GM12878 (cell line): ENCODE measurements at regions not wholly inside any gene's neighbourhood (a gene's known extent, or its start where the extent isn't known, plus 50 kb on each side); places are given as distances from the start of the nearest gene placed in this dataset.

Source experiments
- ATAC-seq: fragments of 200-7000 bp; cut with Tn5 transposase; 3 replicates; pipeline ENCODE4 v1.9.1; 2020; ENCODE audit warnings: mild to moderate bottlenecking, moderate library complexity
- BruUV-seq: library from RNA; stranded (reverse); fragments of 400-500 nt; replicated peaks from 2 replicates; lab custom pipeline; 2021; lab: Mats Ljungman, UMichigan
- CTCF ChIA-PET: fragments of 300-600 bp; sonication (Branson Sonifier 250); formaldehyde crosslinking; extraction: SDS; loops from one replicate; lab custom pipeline; 2021; ENCODE audit warnings: inconsistent platforms; lab: Yijun Ruan, JAX
- POLR2A ChIA-PET: fragments of 350-600 bp; formaldehyde crosslinking; extraction: SDS; loops from one replicate; lab custom pipeline; 2021; ENCODE audit warnings: inconsistent platforms; lab: Charles Lee
- RAD21 ChIA-PET: fragments of 300-600 bp; sonication (Branson Sonifier 250); formaldehyde crosslinking; loops from one replicate; lab custom pipeline; 2023; ENCODE audit warnings: antibody characterized with exemption; ENCODE audit not compliant: unreplicated experiment; lab: Charles Lee
- SMC1A ChIA-PET: fragments of 300-600 bp; sonication (Branson Sonifier 250); formaldehyde crosslinking; loops from one replicate; lab custom pipeline; 2023; ENCODE audit not compliant: unreplicated experiment, uncharacterized antibody; lab: Charles Lee
- DNase-seq: peaks from one replicate; pipeline ENCODE4 v3.0.0-alpha.2; 2011; ENCODE audit warnings: low read depth, low spot score
- FAIRE-seq: peaks from 3 replicates; lab custom pipeline; 2011; peaks lifted over from hg19 to GRCh38; lab: Jason Lieb, UNC
- H2AFZ ChIP-seq: 2 replicates; pipeline ENCODE4 v1.6.0; 2011; ENCODE audit warnings: low read depth, low read length, control low read depth; ENCODE audit not compliant: control insufficient read depth
- H3K27ac ChIP-seq: 2 replicates; pipeline ENCODE4 v1.5.1; 2011; ENCODE audit warnings: control low read depth; ENCODE audit not compliant: control insufficient read depth, insufficient read depth
- H3K27me3 ChIP-seq, 2 experiments: replicated peaks in 1 of 2; 2 replicates each; pipeline versions ENCODE4 v1.6.0 to v1.6.1; 2011; ENCODE audit warnings: low read length in 1 of 2; ENCODE audit not compliant: control insufficient read depth in 2 of 2, insufficient read depth in 2 of 2
- H3K36me3 ChIP-seq, 2 experiments: 2 replicates each; pipeline ENCODE4 v1.5.1; 2011; ENCODE audit warnings: low read length in 1 of 2; ENCODE audit not compliant: control insufficient read depth in 2 of 2, insufficient read depth in 2 of 2
- H3K4me1 ChIP-seq: 2 replicates; pipeline ENCODE4 v1.6.1; 2011; ENCODE audit warnings: mild to moderate bottlenecking, low read length, moderate library complexity, mixed read lengths; ENCODE audit not compliant: control insufficient read depth, insufficient read depth
- H3K4me2 ChIP-seq: 2 replicates; pipeline ENCODE4 v1.6.0; 2011; ENCODE audit warnings: control low read depth; ENCODE audit not compliant: control insufficient read depth, insufficient read depth
- H3K4me3 ChIP-seq: fragments of 200-600 bp; sonication (generic); 2 replicates; pipeline ENCODE4 v1.5.1; 2016
- H3K79me2 ChIP-seq: 2 replicates; pipeline ENCODE4 v1.6.0; 2011; ENCODE audit warnings: low read length; ENCODE audit not compliant: control insufficient read depth, insufficient read depth
- H3K9ac ChIP-seq: 2 replicates; pipeline ENCODE4 v1.8.0; 2011; ENCODE audit warnings: low read length, control low read depth, mixed read lengths; ENCODE audit not compliant: control insufficient read depth, insufficient read depth
- H3K9me3 ChIP-seq: replicated peaks from 3 replicates; pipeline ENCODE4 v1.5.1; 2011; ENCODE audit warnings: mild to moderate bottlenecking, low read length; ENCODE audit not compliant: control insufficient read depth, insufficient read depth
- H4K20me1 ChIP-seq: 2 replicates; pipeline ENCODE4 v1.6.0; 2011; ENCODE audit not compliant: control insufficient read depth, insufficient read depth
- CBFB ChIP-seq: IDR thresholded peaks from 2 replicates; pipeline ENCODE4 v1.6.1; 2016; ENCODE audit warnings: antibody characterized with exemption, low read depth
- EP300 ChIP-seq, 2 experiments: fragments of 150-350 bp in 1 of 2; IDR thresholded peaks; 2 replicates each; pipeline ENCODE4 v1.6.1; 2011 to 2012; ENCODE audit warnings: low read depth in 2 of 2, low read length in 2 of 2, borderline replicate concordance in 1 of 2, improper control_type of control experiment in 1 of 2, inconsistent platforms in 1 of 2; ENCODE audit not compliant: control insufficient read depth in 1 of 2
- EZH2 ChIP-seq: IDR thresholded peaks from 2 replicates; pipeline ENCODE4 v1.6.1; 2012; ENCODE audit warnings: low read depth, mild to moderate bottlenecking, control low read depth, inconsistent platforms, low read length, borderline replicate concordance; ENCODE audit not compliant: control insufficient read depth
- HDAC6 ChIP-seq: fragments of 200-600 bp; sonication (generic); IDR thresholded peaks from one replicate; pipeline ENCODE4 v1.8.0; 2017; ENCODE audit warnings: antibody characterized with exemption; ENCODE audit not compliant: unreplicated experiment
- KAT2A ChIP-seq: conservative IDR thresholded peaks from 2 replicates; pipeline ENCODE4 v1.6.1; 2011; ENCODE audit warnings: low read depth, low read length; ENCODE audit not compliant: control insufficient read depth
- KLF5 ChIP-seq: fragments of 450-650 bp; IDR thresholded peaks from 2 replicates; pipeline ENCODE4 v1.6.1; 2014; ENCODE audit warnings: mild to moderate bottlenecking; ENCODE audit not compliant: partially characterized antibody
- LARP7 ChIP-seq: fragments of 450-650 bp; IDR thresholded peaks from 2 replicates; pipeline ENCODE4 v1.6.1; 2017; ENCODE audit warnings: mild to moderate bottlenecking
- RCOR1 ChIP-seq: conservative IDR thresholded peaks from 2 replicates; pipeline ENCODE4 v1.6.1; 2012; ENCODE audit warnings: low read depth, low read length, improper control_type of control experiment
- RUNX3 ChIP-seq: IDR thresholded peaks from 2 replicates; pipeline ENCODE4 v1.6.1; 2012; ENCODE audit warnings: low read length, inconsistent platforms
- SMAD1 ChIP-seq: fragments of 450-650 bp; IDR thresholded peaks from 2 replicates; pipeline ENCODE4 v1.6.1; 2018; ENCODE audit warnings: mild to moderate bottlenecking, low read depth; ENCODE audit not compliant: partially characterized antibody
- TARDBP ChIP-seq: IDR thresholded peaks from 2 replicates; pipeline ENCODE4 v1.6.1; 2016; ENCODE audit warnings: borderline replicate concordance
- TCF7 ChIP-seq: IDR thresholded peaks from 2 replicates; pipeline ENCODE4 v1.6.1; 2014; ENCODE audit warnings: antibody characterized with exemption, borderline replicate concordance
- WRNIP1 ChIP-seq: IDR thresholded peaks from 2 replicates; pipeline ENCODE4 v1.6.1; 2011; ENCODE audit warnings: low read depth, low read length, improper control_type of control experiment, borderline replicate concordance
- ZNF24 ChIP-seq: fragments of 450-650 bp; IDR thresholded peaks from 2 replicates; pipeline ENCODE4 v1.6.1; 2017; ENCODE audit warnings: antibody characterized with exemption, mild to moderate bottlenecking
- ZNF384 ChIP-seq: IDR thresholded peaks from 2 replicates; pipeline ENCODE4 v1.6.1; 2012; ENCODE audit warnings: low read depth, mild to moderate bottlenecking, low read length, improper control_type of control experiment, borderline replicate concordance
- ZNF622 ChIP-seq: fragments of 450-650 bp; IDR thresholded peaks from 2 replicates; pipeline ENCODE4 v1.6.1; 2017; ENCODE audit warnings: mild to moderate bottlenecking, inconsistent platforms
- ZZZ3 ChIP-seq: IDR thresholded peaks from 2 replicates; pipeline ENCODE4 v1.6.1; 2011; ENCODE audit warnings: low read depth; ENCODE audit not compliant: control insufficient read depth, insufficient read length
- WGBS: methylation state at CpG from one replicate; pipeline ENCODE4 v1.1.6; 2016; ENCODE audit warnings: low lambda C conversion rate; ENCODE audit not compliant: insufficient replicate concordance, insufficient coverage; ENCODE audit errors: missing lambda C conversion rate; 5-methylcytosine and 5-hydroxymethylcytosine counted together
- in situ Hi-C: fragments of 300-500 bp; cut with MboI; formaldehyde crosslinking; loops from 9 replicates; pipeline ENCODE4 v1.14.3; 2018; ENCODE audit warnings: mixed read lengths
- intact Hi-C: fragments of 100-400 bp; cut with micrococcal nuclease; formaldehyde crosslinking; loops from one replicate; pipeline ENCODE4 v1.14.2; 2022; ENCODE audit not compliant: unreplicated experiment
- TF ChIP-seq, protein P1 (sequence below): fragments of 450-650 bp; IDR thresholded peaks from 2 replicates; pipeline ENCODE4 v1.6.1; 2016; ENCODE audit warnings: mild to moderate bottlenecking

DNA sequence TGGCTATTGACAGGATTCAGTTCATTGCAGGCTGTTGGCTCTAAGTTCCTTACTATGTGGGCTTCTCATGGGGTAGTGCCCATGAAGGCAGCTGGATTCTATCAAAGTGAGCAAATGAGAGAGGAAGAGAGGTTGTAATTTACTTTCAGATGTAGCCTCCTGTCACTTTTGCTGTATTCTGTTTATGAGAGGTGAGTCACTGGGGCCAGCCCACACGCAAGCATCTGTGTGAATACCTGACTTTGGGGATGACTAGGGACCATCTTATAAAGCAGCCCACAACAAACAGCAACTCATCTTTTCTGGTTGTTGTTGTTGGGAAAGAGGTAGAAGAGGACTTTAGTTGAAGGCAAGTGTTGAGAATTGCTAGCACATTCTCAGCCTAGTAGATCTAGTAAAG lies 506.3 kb upstream of the GRM7 start (continued):
- peak; percentile 70 for TF ChIP-seq RUNX3

DNA sequence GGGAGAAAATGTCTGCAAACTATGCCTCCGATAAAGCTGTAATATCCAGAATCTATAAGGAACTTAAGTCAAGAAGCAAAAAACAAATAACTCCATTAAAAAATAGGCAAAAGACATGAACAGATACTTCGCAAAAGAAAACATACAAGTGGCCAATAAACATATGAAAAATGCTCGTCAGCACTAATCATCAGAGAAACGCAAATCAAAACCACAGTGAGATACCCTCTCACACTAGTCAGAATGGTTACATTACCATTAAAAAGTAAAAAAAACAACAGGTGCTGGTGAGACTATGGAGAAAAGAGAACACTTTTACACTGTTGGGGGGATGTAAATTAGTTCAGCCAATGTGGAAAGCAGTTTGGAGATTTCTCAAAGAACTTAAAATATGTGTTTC lies 498.5 kb upstream of the GRM7 start:
- ChIA-PET POLR2A (no interaction called here), CTCF (no interaction called here), SMC1A (interaction anchor here (0.7 kb wide), 1 partner anchor 151 kb away, joined by 3 read pairs; no protein-coding TSS in a partner anchor), RAD21 (no interaction called here)
- Histone ChIP-seq H3K4me3 (no peak overlapping the region), H4K20me1 (no peaks in the 10 kb centered on the region), H3K9ac (no peak overlapping the region), H3K27me3 (no peaks in the 10 kb centered on the region), H2AFZ (no peak overlapping the region), H3K9me3 (no peaks in the 10 kb centered on the region; the same call in 2 of the 3 replicates), H3K36me3 (no peaks in the 10 kb centered on the region), H3K4me1 (no peaks in the 10 kb centered on the region), H3K79me2 (no peaks in the 10 kb centered on the region), H3K27ac (no peak overlapping the region), H3K4me2 (no peak overlapping the region)
- 69% methylated on average over 4 of the region's 4 CpGs for WGBS
- no peak for TF ChIP-seq RCOR1
- TF ChIP-seq ZNF622, result no peak
- no peak for TF ChIP-seq WRNIP1
- ATAC-seq (no peak), FAIRE-seq (peak; percentile 18), DNase-seq (no peak)
- intact Hi-C loops, result no loop called here
- no TSS peak for BruUV-seq
- in situ Hi-C loops, result no loop called here

GRCh38 chr3:6367171-6367570 lies 493.7 kb upstream of the GRM7 start:
- no peaks in the 10 kb centered on the region for H3K79me2 ChIP-seq
- H3K36me3 ChIP-seq, result no peaks in the 10 kb centered on the region
- intact Hi-C loops (no loop called here), in situ Hi-C loops (no loop called here)
- POLR2A ChIA-PET, result no interaction called here
- no peaks in the 10 kb centered on the region for H3K27me3 ChIP-seq
- SMC1A ChIA-PET, result no interaction called here
- DNase-seq (no peak), ATAC-seq (no peak), FAIRE-seq (no peak)
- BruUV-seq, result no TSS peak
- no peak overlapping the region for H3K27ac ChIP-seq
- no peak overlapping the region for H3K4me3 ChIP-seq
- H3K9ac ChIP-seq, result no peak overlapping the region
- H3K4me2 ChIP-seq, result no peak overlapping the region
- no peak overlapping the region for H2AFZ ChIP-seq
- no peaks in the 10 kb centered on the region for H4K20me1 ChIP-seq
- no peaks in the 10 kb centered on the region; the same call in 2 of the 3 replicates for H3K9me3 ChIP-seq
- CTCF ChIA-PET, result interaction anchor here (1.1 kb wide), 1 partner anchor 10 kb away, joined by 3 read pairs; no protein-coding TSS in a partner anchor
- no peaks in the 10 kb centered on the region for H3K4me1 ChIP-seq
- RAD21 ChIA-PET, result no interaction called here
- WGBS, result 13% methylated on average over 2 of the region's 2 CpGs
- TF ChIP-seq LARP7, result no peak
- no peak for TF ChIP-seq ZZZ3
- TF ChIP-seq HDAC6, result no peak
- TF ChIP-seq EZH2, result no peak
- TF ChIP-seq ZNF24, result no peak
- TF ChIP-seq CBFB, result no peak
- TF ChIP-seq KAT2A, result no peak
- TF ChIP-seq EP300 (IDR thresholded peaks at IDR 0.05; ENCODE audit: borderline replicate concordance in 1 of 2, control insufficient read depth in 1 of 2, low read depth in 2 of 2, low read length in 2 of 2), result no peak
- no peak for TF ChIP-seq TARDBP
- no peak for TF ChIP-seq TCF7
- TF ChIP-seq, protein P1, sequence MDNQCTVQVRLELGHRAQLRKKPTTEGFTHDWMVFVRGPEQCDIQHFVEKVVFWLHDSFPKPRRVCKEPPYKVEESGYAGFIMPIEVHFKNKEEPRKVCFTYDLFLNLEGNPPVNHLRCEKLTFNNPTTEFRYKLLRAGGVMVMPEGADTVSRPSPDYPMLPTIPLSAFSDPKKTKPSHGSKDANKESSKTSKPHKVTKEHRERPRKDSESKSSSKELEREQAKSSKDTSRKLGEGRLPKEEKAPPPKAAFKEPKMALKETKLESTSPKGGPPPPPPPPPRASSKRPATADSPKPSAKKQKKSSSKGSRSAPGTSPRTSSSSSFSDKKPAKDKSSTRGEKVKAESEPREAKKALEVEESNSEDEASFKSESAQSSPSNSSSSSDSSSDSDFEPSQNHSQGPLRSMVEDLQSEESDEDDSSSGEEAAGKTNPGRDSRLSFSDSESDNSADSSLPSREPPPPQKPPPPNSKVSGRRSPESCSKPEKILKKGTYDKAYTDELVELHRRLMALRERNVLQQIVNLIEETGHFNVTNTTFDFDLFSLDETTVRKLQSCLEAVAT, result no peak
- TF ChIP-seq SMAD1, result no peak
- TF ChIP-seq ZNF384, result no peak
- TF ChIP-seq KLF5, result no peak
